Renal cortical epithelial cell (primary cell): ENCODE measurements at regions not wholly inside any gene's neighbourhood (a gene's known extent, or its start where the extent isn't known, plus 50 kb on each side); places are given as distances from the start of the nearest gene placed in this dataset.

Source experiments
- DNase-seq: peaks from one replicate; pipeline ENCODE4 v3.0.0-alpha.2; 2011; ENCODE audit warnings: low read depth

DNA sequence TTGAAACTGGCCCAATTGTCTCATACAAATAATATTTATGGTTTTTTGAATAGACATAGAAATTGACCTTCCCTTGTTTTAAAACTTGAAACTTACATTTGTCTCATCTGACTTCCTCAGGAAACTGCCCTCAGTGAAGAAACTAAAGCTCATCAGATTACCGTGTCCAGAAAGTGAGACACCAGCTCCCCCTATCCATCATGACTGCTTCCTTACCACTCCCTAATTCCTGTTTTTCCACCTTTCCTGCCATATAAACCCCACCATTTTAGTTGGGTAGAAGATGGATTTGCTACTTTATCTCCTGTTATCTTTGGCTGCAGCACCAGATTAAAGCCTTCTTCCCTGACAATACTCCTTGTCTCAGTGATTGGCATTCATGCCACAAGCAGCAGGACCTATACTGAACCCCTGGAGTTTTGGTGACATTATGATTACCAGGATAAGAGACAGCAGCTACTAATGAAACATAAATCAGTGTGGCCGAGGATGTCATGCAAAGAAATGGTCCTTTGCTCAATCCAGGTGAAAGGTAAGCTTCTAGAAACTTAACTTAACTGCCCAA, 1627.6 kb upstream of the ZEB2 start:
- DNase-seq = no peak

GRCh38 chr2:146143971-146144370, 1624.1 kb upstream of the ZEB2 start:
- DNase-seq = peak; percentile 68

DNA sequence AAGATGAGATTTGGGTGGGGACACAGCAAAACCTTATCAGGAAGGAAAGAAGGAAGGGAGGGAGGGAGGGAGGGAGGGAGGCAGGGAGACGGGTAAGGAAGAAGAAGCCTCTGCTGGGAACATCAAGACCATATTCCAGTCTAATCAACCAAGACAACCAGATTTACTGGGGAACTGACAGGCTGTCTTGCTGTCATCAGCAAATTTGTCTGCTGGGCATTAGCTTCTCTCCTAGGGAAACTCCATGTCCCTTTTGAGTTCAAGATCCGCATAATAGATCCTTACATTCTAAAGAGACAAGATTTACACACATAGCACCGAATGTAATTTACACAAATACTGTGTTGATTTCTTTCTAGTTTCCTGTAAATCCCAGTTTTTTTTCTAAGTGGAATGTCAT, 1618.9 kb upstream of the ZEB2 start:
- DNase-seq = no peak

DNA sequence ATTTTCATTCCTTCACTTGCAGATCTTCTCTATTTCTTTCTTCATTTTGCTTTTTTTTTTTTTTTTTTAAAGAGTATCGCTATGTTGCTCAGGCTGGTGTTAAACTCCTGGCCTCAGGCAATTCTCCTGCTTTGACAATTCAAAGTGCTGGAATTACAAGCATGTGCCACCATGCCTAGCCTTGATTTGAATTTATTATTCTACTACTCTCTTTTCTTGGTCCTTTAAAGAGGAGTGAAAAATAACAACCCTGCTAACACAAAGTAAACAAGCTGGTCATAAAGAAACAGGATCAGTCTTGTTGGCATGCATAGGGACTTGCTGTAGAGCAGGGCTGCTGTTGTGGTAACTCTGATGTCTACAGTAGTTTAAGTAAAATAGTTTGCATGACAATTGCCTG, 1615.3 kb upstream of the ZEB2 start:
- DNase-seq = peak; percentile 85

DNA sequence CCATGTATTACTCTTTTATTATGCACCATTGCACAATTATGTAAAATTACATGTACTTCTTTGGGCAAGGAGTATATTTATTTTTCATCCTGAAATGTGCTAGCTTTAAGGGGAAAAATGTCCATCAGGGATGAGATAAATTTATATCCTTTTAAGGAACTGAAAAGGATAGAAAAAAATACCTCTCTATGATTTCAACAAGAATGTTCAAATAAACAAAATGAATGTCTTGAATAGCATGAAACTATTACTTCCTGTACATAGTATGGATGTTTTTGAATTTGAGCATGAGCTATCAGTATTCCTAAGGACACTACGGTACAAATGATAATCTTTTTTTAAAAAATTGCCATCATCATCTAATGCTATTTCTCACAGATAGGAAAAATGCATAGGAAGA, 1611.9 kb upstream of the ZEB2 start:
- no peak for DNase-seq

GRCh38 chr2:146131048-146131447, 1611.1 kb upstream of the ZEB2 start:
- DNase-seq = no peak

DNA sequence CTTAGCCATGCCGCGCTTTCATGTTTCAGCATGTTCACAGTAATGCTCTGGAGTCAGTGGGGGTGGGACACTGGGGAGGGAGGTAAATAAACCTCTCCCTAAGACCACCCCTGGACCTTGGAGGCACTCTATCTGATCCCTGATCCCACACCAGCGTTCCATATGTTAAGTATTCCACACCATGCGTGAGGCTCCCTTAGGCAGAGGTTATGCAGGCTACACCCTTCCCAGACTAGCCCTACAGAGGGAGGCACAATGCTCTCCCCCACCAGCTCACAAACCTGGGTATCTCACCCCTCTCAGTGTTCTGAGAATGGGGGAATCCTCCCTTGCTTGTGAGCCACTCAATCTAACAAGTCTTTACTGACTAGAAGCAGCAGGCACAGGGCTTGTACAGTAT, 1610.4 kb upstream of the ZEB2 start:
- no peak for DNase-seq

- DNase-seq = no peak
These were observed 1609.3 kb upstream of the ZEB2 start for GRCh38 chr2:146129231-146129630.

DNA sequence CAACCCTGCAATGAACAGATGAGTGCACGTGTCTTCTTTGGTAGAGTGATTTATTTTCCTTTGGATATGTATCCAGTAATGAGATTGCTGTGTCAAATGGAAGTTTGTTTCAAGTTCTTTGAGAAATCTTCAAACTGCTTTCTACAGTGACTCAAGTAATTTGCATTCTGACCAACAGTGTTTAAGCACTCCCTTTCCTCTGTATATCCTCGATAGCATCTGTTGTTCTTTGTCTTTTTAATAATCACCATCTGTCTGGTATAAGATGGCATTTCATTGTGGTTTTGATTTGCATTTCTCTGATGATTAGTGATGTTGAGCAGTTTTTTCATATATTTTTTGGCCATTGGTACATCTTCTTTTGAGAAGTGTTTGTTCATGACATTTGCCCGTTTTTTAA, 1608.3 kb upstream of the ZEB2 start:
- no peak for DNase-seq

GRCh38 chr2:146125551-146125950, 1605.6 kb upstream of the ZEB2 start:
- no peak for DNase-seq

DNA sequence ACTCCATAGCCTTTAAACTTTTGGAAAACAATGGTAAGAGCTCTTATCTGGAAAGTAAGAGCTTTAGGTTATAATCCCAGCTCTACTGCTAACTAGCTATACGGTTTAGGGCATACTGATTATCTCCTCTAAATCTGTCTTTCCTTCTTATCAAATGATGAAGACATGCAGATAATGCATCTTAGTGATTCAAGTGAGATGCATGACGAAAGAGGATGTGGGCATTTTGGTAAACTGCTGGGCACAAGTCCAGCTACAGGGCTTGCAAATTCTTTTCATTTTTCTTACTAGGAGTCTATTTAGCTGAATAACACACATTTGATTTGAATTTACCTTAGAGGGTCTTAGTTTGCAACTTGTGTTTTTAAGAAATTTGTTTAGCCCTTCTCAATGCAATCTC, 1604.8 kb upstream of the ZEB2 start:
- DNase-seq = peak; percentile 19

GRCh38 chr2:146123714-146124113, 1603.8 kb upstream of the ZEB2 start:
- no peak for DNase-seq

DNA sequence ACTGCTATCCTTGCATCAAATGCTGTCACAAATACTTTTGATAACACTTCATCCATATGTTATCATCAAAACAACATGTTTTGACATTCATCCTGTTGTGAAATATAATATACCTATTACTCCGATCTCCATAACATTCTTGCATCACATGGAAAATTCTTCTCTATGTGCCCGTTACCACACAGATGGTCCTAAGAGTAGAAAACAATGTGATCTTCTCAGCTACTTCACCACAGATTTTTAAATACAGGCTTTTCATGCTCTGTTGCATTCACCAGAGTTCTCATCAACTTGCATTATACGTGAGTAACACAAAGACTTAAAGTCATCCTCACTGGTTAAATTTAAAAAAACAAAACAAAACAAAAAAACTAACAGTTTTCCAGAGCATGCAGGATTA, 1603.3 kb upstream of the ZEB2 start:
- peak; percentile 44 for DNase-seq

- no peak for DNase-seq
These were observed 1599.7 kb upstream of the ZEB2 start for GRCh38 chr2:146119586-146119985.

GRCh38 chr2:146108993-146109392, 1589.1 kb upstream of the ZEB2 start:
- no peak for DNase-seq

DNA sequence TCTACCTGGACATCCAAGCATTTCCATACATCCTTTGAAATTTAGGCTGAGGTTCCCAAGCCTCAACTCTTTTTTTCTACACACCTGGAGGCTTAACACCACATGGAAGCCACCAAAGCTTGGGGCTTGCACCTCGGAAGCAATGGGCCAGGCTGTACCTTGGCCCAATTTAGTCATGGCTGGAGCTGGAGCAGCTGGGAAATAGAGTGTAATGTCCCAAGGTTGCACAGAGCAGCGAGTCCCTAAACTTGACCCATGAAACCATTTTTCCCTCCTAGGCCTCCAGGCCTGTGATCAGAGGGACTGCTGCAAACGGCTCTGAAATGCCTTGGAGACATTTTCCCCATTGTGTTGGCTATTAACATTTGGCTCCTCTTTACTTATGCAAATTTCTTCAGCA, 1574.3 kb upstream of the ZEB2 start:
- no peak for DNase-seq

DNA sequence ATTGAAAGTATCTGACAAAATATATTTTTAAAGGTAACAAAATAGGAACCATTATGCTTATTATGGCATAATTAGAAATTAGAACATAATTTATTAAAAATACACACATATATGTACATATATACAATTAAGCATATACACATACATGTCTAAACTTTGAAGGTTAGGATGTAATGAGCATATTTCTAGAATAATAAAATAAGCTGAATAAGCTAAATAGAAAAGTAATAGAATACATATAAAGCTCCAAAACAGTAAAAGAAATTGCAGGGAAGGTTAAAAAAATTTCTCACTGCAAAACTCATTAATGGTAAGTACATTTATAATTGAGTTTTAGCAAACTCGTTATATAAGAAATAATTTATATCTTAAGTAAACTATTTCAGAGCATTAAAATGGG, 1561.5 kb upstream of the ZEB2 start:
- no peak for DNase-seq

DNA sequence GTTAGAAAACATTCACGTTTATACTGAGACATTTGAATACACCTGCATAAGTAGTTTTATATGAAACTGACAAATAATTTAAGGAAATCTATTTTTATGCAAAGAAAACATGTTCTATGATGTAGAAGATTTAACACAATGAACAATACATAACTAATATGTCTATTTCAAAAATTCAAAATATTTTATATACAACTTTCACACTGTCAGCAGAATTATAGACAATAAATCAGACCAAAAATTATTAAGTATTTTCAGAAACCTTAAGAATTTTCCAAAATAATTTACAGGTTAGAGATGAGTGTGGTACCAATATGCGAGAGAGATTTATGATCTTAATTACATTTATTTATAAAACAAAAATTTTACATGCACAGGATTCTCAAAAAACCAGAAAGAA, 1561.0 kb upstream of the ZEB2 start:
- no peak for DNase-seq

GRCh38 chr2:146079216-146079615, 1559.3 kb upstream of the ZEB2 start:
- DNase-seq = no peak

GRCh38 chr2:146077156-146077555, 1557.2 kb upstream of the ZEB2 start:
- DNase-seq = no peak

DNA sequence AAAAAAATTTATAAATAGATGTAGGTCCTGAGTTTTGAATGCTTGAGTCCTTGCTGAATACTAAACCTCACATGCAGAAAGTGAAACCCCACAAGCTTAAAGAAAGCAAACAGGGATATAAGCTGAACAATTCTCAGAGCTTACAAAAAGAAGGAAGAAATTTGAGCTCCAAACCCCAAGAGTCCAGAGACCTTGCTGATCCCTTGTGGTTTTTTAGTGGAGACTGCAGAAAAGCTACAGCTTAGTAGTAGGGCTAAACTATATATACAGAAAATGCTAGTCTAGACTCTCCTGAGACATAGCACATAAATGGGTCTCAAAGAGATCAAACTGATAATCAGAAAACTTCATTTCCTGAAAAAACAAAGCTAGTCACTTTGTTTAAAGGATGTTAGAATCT, 1548.1 kb upstream of the ZEB2 start:
- no peak for DNase-seq

- DNase-seq = no peak
These were observed 1528.2 kb upstream of the ZEB2 start for GRCh38 chr2:146048141-146048540.

GRCh38 chr2:146041274-146041910, 1521.5 kb upstream of the ZEB2 start:
- no peak for DNase-seq

- DNase-seq = no peak
These were observed 1520.1 kb upstream of the ZEB2 start for GRCh38 chr2:146040051-146040450.
